ENCODE measurements at regions not wholly inside any gene's neighbourhood (a gene's known extent, or its start where the extent isn't known, plus 50 kb on each side); places are given as distances from the start of the nearest gene placed in this dataset.

DNA sequence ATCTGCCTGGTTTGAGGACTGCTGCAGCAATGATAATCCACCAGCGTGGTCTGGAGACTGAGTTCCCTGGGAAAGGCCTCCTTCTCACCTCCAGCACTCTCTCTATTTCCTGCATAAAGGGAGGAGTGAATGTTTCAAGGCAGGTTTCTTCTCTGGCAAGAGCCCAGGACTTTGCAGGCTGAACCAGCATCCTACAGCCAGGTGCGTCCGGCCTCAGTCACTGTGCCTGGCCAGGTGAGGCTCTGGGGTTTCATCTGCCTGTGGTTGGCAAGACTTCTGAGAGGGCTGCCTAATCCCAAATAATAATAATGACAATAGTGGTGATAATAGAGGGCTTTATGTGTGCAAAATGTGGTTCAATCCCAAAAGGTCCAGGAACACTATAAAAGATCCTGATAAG, 269.0 kb upstream of the TBC1D5 start:
- in situ Hi-C loops (cut with HindIII; ENCODE audit: low sequenced_read_pairs): no loop called here

DNA sequence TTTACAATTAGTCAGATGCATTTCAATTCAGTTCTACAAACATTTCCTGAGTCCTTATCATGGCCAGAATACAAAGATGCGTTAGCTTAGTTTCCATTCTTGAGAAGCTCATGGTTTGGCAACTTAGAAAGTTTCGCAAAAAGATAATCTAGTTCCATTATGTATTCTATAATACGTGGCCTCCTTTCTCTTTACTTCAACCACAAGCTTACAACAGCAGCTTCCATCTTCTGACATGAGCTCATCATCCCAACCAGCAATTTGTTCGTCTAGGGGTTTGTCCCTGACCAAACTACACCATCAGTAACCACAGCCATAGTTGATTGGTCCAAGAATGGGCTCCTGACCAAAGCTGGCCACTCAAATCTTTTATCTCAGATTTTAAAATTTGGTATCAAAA, 267.6 kb upstream of the TBC1D5 start:
- in situ Hi-C loops (cut with HindIII; ENCODE audit: low sequenced_read_pairs): no loop called here

DNA sequence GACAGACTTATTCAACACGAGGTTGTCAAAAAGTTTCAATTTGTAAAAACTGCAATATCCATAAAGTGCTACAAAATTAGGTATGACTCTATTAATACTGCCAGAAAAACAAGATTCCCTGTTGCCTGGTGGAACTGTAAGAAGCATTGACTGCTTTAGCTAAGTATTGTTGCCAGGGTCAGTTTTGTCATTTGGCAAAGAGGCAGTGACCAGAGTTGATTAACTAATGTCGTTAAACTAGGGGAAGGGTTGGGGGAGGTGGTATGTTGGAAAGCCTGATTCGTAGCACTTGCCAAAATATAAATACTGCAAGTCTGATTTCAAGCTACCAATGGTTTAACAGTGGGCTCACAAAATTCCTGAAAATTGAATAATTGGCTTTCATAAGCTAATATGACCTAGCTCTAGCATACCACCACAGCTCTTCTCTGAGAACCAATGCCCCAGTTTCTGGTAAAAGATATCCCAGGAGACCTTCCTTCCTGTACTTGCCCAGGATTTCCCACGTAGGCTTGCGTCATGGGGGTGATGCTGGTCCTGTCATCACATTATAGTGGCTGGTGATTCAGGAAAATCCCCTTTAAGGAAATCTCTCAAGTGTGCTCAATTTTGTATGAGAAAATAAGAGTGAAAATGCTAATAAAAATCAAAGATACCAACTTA, 266.4 kb upstream of the TBC1D5 start:
- in situ Hi-C loops (cut with HindIII; ENCODE audit: low sequenced_read_pairs): no loop called here

DNA sequence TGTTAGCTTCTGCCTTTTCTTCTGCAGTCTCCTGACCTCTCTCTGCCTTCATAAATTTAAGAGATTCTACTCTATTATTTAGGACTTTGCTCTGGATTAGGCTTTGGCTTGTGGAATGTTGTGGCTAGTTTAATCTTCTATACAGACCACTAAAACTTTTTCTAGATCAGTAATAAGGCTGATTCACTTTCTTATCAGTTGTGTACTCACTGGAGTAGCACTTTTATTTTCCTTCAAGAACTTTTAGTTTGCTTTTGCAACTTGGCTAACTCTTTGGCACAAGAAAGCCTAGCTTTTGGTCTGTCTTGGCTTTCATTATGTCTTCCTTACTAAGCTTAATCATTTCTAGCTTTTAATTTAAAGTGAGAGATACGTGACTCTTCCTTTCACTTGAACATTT, 265.5 kb upstream of the TBC1D5 start:
- in situ Hi-C loops (cut with HindIII; ENCODE audit: low sequenced_read_pairs): no loop called here

DNA sequence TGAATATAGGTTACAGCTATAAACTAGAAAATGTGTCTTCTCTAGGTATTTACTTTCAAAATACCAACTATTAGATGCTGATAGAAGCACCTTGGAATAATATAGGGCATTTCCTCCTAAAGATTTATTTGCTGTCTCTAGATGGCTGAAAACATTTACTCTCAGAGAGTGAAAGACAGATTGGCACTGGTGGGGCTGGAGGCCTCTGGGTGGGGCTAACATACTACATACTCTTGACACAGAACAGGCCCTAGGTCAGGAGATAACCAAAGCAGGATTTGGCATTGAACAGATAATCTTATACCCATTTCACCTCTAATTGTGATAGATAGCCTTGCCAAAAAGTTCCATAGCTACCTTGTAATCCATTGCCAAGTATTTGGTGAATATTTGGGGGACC, 253.3 kb upstream of the TBC1D5 start:
- in situ Hi-C loops (cut with HindIII; ENCODE audit: low sequenced_read_pairs): no loop called here

DNA sequence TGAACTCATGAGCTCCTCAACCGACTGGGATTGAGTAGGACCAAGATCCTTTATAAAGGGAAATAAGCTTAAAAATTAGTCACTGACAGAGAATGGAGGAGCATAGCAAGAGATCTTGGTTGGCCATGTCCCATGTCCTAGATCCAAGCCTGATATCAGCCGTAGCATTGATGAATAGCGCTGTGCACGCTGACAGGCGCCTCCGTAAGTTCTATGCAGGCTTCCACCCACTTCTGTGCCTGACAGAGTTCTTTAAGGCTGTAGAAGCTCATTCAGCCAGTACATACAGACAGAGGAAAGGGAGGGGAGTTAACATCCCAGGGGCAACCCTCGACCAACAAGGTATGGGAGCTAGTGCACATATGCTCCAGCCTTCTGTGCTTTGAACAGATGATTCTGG, 251.7 kb upstream of the TBC1D5 start:
- in situ Hi-C loops (cut with HindIII; ENCODE audit: low sequenced_read_pairs): no loop called here

DNA sequence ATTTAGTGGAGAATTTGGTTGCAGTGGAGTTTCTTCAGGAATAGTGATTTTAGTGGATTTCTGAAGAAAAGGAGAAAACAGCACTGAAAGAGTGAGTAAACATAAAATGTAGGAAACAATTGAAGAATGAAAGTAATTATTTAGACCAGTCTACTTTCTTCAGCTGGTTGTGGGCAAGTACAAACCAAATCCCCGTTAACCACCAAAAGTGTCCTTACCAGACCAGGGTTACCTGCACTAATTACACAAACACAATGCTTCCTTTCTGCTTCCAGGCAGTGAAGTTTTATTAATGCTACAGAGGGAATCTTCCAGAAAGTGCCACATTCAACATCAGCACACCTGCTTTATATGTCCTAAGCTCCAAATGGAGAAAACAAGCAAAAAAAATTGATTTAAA, 248.0 kb upstream of the TBC1D5 start:
- in situ Hi-C loops (cut with HindIII; ENCODE audit: low sequenced_read_pairs): no loop called here

DNA sequence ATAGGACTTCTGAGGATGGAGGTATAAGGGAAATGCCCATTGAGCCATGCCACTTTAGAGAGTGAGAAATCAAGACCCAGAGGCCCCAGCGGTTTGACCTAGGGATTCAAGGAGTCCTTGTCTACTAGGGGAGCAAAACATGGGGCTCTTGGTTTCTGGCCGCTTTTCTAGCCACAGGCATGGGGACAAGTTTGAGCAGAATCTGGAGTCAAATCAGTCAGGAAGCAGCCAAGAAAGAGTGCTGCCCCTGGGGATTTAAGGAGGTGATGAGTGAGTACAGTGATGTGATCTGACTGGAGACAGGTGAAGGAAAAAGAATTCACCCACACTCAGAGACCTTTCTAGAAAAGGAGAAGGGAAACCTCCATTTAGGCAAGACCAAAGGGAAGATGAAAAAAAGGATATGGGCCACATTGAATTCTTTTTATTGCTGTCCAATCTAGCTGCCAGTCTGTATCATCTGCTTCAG, 244.0 kb upstream of the TBC1D5 start:
- in situ Hi-C loops (cut with HindIII; ENCODE audit: low sequenced_read_pairs): loop anchor here (5.0 kb wide), 1 partner anchor 94 kb away; no protein-coding TSS in a partner anchor

DNA sequence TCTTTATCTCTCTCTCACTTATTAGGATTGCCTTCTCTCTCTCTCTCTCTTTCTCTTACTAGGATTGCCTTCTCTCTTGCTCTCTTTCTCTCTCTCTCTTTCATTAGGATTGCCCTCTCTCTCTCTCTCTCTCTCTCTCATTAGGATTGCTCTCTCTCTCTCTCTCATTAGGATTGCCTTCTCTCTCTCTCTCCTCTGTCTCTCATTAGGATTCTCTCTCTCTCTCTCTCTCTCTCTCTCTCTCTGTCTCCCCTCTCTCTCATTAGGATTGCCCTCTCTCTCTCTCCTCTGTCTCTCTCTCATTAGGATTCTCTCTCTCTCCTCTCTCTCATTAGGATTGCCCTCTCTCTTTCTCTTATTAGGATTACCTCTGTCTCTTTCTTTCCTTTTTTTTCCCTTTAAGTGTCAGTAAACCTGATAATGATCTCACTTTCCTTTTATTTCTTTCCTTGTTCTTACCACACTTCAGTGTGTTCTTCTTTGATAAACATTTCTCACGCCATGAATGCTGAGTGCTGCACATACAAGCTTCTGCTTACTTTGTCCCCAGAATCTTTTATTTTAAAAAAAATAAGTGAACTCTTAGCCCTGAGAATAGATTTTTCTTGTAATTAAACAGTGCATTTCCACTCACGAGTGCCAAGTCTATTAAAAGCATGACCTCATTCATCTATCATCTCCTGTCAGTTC, 243.4 kb upstream of the TBC1D5 start:
- in situ Hi-C loops (cut with HindIII; ENCODE audit: low sequenced_read_pairs): loop anchor here (5.0 kb wide), 1 partner anchor 94 kb away; no protein-coding TSS in a partner anchor

DNA sequence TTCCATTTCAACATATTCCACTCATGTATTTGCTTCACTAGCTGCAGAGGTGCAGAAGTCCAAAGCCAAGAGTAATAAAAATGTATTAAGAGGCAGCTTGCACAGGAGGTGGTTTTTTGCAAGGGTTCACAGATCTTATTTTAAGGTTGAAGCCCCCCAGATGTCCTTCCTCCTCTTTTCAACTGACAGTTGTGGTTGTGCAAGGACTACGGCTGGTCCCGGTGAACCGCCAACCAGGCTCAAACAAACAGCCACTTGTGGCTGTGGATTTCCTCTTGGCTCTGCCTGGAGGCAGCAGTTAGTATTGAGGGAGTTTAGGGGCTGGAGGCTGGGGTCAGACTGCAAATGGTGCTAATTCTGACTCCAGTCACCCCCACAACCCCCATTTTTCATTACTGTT, 240.7 kb upstream of the TBC1D5 start:
- in situ Hi-C loops (cut with HindIII; ENCODE audit: low sequenced_read_pairs): no loop called here

DNA sequence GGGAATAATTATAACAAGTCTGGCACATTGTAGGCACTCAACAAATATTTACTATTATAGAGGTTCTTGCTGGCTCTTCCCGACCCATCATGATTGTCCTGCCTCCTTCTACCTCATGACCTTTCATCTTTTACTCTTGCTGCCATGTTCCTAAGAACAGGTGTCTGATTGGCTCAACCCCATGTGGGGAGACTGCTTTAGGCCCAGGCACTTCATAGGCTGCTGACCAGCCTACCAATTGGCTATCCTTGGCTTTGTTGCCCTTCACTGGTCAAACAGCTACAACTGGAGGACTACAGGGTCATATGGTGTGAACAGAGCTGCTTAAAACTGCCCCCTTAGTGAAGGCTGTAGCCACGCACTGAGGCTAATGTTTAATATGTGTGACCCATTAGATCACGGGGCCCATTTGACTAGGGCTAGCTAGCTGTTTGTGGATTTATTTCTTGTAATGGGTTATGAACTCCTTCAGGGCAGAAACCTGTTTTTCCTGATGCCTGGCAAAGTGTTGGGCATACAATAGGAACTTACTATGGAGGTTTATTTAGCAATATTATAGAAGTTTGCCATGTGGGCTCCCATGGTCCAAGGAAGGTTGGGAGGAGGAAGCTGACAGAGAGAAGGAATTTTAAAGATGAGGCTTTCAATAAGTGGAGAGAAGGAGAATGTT, 239.9 kb upstream of the TBC1D5 start:
- in situ Hi-C loops (cut with HindIII; ENCODE audit: low sequenced_read_pairs): no loop called here

DNA sequence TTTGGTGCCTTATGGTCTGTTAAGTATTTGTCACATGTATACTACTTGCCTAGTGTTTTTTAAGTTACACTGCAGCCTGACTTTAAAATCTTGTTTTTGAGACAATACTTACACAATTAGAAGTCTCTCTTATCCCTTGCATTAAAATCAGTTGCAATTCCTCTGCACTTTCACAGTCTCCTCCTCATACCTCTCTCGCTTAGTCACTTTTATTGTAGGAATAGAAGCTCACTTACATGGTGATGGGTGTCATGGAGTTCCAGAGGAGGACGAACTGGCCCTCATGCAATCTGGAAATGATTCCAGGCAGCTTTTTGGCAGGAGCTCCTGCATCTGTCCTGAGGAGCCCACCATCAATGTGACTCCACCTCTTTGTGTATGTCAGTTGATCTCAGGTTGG, 238.4 kb upstream of the TBC1D5 start:
- in situ Hi-C loops (cut with HindIII; ENCODE audit: low sequenced_read_pairs): no loop called here

DNA sequence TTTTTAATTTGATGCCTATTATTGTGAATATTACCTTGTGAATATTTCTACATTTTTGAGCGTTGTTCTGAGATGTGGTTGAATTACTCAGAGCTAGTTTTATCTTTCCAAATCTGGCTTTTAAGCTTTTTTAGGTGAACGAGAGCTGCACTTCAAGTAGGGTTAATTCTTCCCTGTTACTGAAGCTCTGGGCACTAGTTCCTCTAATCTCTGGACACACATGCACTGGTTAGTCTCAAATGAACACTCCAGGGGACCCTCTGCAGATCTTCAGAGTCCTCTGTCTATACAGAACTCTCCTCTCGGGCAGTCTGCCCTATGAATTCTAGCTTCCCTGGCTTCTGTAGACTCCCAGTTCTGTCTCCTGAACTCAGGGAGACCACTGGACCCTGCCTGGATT, 237.5 kb upstream of the TBC1D5 start:
- in situ Hi-C loops (cut with HindIII; ENCODE audit: low sequenced_read_pairs): no loop called here

DNA sequence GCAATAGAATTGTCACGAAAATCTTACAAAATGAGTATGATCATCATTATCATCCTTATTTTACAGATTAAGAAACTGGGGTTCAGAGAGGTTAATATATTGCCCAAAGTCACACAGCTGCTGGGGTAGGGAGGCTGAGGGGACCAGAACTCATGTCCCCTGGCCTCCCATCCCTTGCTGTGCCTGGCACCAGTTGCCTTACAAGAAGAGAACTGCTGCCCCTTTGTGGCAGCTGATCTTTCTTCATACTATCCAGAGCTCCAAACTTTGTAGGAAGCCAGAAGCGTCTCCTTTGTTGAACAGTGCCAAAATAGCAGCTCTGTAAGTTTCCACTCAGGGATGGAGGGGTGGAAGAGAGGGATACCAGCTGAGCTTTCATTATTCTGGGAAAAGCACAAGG, 236.8 kb upstream of the TBC1D5 start:
- in situ Hi-C loops (cut with HindIII; ENCODE audit: low sequenced_read_pairs): no loop called here

DNA sequence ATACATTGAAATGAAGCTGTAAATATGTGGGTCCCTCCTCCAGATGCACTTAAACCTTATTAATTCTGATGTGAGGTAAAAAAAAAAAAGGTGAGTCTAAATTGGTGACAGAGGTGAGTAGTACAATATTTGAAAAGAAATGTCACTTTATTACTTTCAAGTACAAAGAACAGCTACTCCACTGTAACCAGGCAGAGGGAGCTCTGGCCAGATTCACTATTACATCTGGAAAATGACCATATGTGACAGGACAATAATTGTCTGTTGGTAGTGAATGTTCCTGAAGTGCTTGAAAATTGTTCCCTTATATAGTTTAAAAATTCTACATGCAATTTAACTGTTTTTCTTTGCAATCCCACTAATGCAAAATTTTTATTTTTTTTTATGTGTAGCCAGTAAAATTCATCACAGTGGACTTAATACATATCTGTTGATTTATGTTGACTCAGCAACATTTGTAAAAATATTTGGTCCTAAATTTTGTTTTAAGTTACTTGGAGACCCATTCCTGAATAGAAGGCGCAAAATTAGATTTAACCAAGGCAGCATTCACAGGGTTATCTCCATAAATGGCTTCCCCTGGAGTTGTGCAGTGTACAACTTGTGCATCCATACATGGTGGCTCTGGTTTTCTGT, 231.9 kb upstream of the TBC1D5 start:
- in situ Hi-C loops (cut with HindIII; ENCODE audit: low sequenced_read_pairs): no loop called here

DNA sequence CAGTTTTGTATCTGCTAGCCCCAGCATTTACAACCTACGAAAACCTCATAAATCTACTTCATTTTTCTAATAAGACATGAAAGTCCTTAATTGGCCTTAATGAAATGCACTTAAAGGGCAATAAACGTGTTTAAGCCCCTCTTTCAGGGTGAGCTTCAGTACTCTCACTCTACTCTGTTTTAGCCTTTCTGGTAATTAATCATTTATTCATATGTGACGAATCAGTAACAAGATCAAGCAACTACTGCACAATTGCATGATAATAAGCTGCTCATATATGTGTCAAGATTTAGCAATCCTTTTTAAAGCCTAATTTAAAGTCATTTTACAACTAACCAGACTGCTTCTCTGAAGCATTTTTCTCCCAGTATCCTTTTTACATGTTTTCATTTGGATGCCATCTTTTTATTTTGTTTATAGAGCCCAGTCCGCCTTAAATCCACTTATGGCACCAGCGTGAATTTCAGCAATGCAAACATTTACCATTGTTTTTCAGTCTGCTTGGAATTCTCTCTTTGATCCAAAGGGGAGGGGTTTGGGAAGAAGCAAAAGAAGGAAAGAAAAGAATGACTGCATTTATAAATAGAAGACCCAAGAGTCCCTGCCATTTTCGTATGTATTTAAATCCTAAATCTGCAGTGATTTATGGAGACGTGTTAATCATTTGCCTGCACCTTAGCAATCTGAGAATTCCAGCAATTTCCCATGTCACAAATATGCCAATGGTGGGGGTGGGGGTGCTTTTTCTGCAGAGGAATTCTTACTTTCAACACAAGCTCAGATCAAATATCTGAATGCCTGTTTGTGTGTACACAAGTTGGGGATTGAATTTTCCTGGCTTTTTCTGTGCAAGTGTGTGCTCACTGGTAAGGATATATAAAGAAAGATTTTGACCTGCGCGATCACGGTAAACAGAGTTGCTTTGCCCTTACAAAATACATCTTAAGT, 230.8 kb upstream of the TBC1D5 start:
- in situ Hi-C loops (cut with HindIII; ENCODE audit: low sequenced_read_pairs): no loop called here

DNA sequence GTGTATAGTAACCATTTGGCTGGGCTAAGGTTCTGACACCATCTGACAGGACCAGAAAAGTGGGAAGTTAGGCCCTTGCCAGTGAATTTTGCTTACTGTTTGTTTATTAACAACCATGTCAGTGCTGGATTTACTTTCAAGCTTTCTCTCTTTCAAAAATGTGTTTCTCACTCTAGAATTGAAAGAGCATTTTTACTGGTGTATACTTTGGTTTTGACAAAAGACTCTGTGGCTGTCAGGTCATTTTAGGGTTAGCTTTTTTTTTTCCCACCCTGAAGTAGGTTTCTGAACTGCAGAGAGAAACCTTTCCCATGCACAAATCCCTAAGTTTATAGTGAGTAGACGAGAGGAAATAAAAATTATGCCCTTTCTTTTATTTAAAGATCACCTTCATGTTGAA, 230.0 kb upstream of the TBC1D5 start:
- in situ Hi-C loops (cut with HindIII; ENCODE audit: low sequenced_read_pairs): no loop called here

DNA sequence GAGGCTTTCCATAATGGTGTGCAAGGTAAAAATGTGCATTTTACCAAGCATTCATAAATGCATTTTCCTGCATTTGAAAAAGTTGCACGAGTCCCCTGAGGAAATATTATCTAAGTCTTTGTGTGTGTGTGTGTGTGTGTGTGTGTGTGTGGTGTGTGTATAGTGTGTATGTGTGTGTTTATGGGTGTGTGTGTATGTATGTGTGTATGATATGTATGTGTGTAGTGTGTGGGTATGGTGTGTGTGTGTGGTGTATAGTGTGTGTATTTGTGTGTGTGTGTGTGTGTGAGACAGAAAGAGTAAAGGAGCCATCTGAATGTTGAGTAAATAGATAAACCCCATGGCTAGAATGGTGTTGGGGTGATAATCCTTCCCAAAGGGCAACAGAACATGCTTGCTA, 229.6 kb upstream of the TBC1D5 start:
- in situ Hi-C loops (cut with HindIII; ENCODE audit: low sequenced_read_pairs): no loop called here

DNA sequence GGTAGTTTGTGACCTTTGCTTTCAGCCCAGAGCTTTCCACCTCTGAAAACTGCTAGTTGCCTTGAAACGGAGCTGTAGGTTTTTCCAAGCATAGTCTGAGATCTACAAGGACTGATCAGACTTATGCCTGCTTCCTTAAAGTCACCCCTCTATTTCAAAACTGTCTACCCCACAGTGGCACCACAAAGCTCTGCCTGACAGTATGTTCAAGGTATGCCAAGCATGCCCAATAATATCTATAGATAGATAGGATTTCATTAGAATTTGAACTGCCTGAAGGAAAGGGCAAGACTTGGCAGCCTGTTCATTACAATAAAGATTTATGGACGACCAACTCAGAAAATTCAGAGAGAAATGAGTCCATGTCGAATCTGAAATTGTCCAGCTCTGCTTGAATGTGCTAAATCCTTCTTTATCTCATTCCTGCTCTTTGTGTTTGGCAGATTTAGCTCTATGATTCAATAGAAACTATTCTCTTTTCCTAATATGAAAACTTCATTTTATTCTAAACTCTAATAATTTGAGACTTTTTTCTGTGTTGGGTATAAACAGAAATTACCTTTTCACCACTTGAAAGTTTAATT, 227.6 kb upstream of the TBC1D5 start:
- in situ Hi-C loops (cut with HindIII; ENCODE audit: low sequenced_read_pairs): no loop called here

DNA sequence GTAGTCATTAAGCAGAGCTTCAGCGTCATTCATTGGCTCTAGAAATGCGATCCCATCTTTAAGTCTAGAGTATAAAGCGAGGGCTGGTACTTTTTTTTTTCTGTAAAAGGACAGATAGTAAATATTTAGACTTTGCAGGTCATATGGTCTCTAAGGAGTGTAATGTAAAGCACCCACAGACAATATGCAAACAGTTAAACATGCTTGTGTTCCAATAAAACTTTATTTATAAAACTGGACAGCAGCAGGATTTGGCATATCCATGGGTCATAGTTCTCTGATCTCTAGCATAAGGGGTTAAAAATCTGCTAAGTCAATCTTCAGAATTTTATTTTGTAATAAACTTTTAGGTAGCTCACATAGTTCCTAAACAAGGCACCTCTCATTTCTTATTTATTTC, 226.8 kb upstream of the TBC1D5 start:
- in situ Hi-C loops (cut with HindIII; ENCODE audit: low sequenced_read_pairs): no loop called here
